Mesenchymal stem cell (in vitro differentiated cells and primary cell): ENCODE measurements at regions not wholly inside any gene's neighbourhood (a gene's known extent, or its start where the extent isn't known, plus 50 kb on each side); places are given as distances from the start of the nearest gene placed in this dataset.

Experiments used
- DNase-seq: peaks from one replicate; pipeline ENCODE4 v3.0.0-alpha.2; 2013
- H2AFZ ChIP-seq: one replicate; pipeline ENCODE4 v1.6.1; 2013; ENCODE audit warnings: low read depth, mild to moderate bottlenecking, control low read depth, inconsistent platforms, low read length, moderate library complexity
- H2AK5ac ChIP-seq: 2 replicates; pipeline ENCODE4 v1.6.1; 2013; ENCODE audit warnings: low read length, moderate library complexity, mild to moderate bottlenecking, inconsistent platforms; ENCODE audit not compliant: severe bottlenecking
- H2BK120ac ChIP-seq: one replicate; pipeline ENCODE4 v1.6.1; 2013; ENCODE audit warnings: low read depth, mild to moderate bottlenecking, inconsistent platforms, low read length, moderate library complexity
- H2BK12ac ChIP-seq, 2 experiments: one replicate each; pipeline ENCODE4 v1.6.1; 2013; ENCODE audit warnings: inconsistent platforms in 2 of 2, low read length in 2 of 2, mild to moderate bottlenecking in 2 of 2, moderate library complexity in 2 of 2, control low read depth in 1 of 2
- H2BK15ac ChIP-seq: one replicate; pipeline ENCODE4 v1.6.1; 2013; ENCODE audit warnings: mild to moderate bottlenecking, low read depth, inconsistent platforms; ENCODE audit not compliant: poor library complexity, severe bottlenecking
- H2BK5ac ChIP-seq: 2 replicates; pipeline ENCODE4 v1.6.1; 2013; ENCODE audit warnings: low read depth, mild to moderate bottlenecking, low read length, control low read depth, inconsistent platforms; ENCODE audit not compliant: poor library complexity, severe bottlenecking
- H3K14ac ChIP-seq, 2 experiments: one replicate each; pipeline ENCODE4 v1.6.1; 2013; ENCODE audit warnings: inconsistent platforms in 2 of 2, low read length in 2 of 2, control low read depth in 1 of 2, mild to moderate bottlenecking in 1 of 2, moderate library complexity in 1 of 2
- H3K18ac ChIP-seq, 2 experiments: one replicate each; pipeline ENCODE4 v1.6.1; 2013; ENCODE audit warnings: inconsistent platforms in 2 of 2, low read length in 2 of 2, control low read depth in 1 of 2, low read depth in 1 of 2, mild to moderate bottlenecking in 1 of 2
- H3K23ac ChIP-seq, 2 experiments: one replicate each; pipeline ENCODE4 v1.6.1; 2013; ENCODE audit warnings: inconsistent platforms in 2 of 2, low read length in 2 of 2, mild to moderate bottlenecking in 2 of 2, moderate library complexity in 2 of 2, control low read depth in 1 of 2
- H3K27ac ChIP-seq: 2 replicates; pipeline ENCODE4 v1.5.1; 2013; ENCODE audit warnings: mild to moderate bottlenecking, moderate library complexity, low read length, control low read depth, inconsistent platforms; ENCODE audit not compliant: poor library complexity, severe bottlenecking
- H3K27me3 ChIP-seq, 2 experiments: 2 replicates each; pipeline versions ENCODE4 v1.6.1 to v1.7.0; 2013; ENCODE audit warnings: low read length in 2 of 2, mild to moderate bottlenecking in 2 of 2, moderate library complexity in 2 of 2, control low read depth in 1 of 2, inconsistent platforms in 1 of 2; ENCODE audit not compliant: control insufficient read depth in 1 of 2, insufficient read depth in 1 of 2
- H3K36me3 ChIP-seq, 2 experiments: 2 replicates each; pipeline versions ENCODE4 v1.6.1 to v1.7.0; 2013; ENCODE audit warnings: low read length in 2 of 2, control low read depth in 1 of 2, inconsistent platforms in 1 of 2, low read depth in 1 of 2, mild to moderate bottlenecking in 1 of 2; ENCODE audit not compliant: insufficient read depth in 2 of 2, control insufficient read depth in 1 of 2
- H3K4ac ChIP-seq, 2 experiments: one replicate each; pipeline ENCODE4 v1.6.1; 2013; ENCODE audit warnings: inconsistent platforms in 2 of 2, low read length in 2 of 2, mild to moderate bottlenecking in 2 of 2, moderate library complexity in 2 of 2, control low read depth in 1 of 2, low read depth in 1 of 2
- H3K4me1 ChIP-seq: 2 replicates; pipeline ENCODE4 v1.6.1; 2013; ENCODE audit warnings: low read depth, low read length, control low read depth; ENCODE audit not compliant: control insufficient read depth, insufficient read depth
- H3K4me2 ChIP-seq: 2 replicates; pipeline ENCODE4 v1.6.1; 2013; ENCODE audit warnings: low read length, mild to moderate bottlenecking, inconsistent platforms; ENCODE audit not compliant: poor library complexity, severe bottlenecking
- H3K4me3 ChIP-seq, 2 experiments: 2 replicates each; pipeline versions ENCODE4 v1.5.1 to v1.7.0; 2013; ENCODE audit warnings: low read length in 2 of 2, mild to moderate bottlenecking in 2 of 2, control low read depth in 1 of 2, low read depth in 1 of 2; ENCODE audit not compliant: insufficient read depth in 1 of 2
- H3K79me1 ChIP-seq: replicated peaks from 2 replicates; pipeline ENCODE4 v1.6.1; 2013; ENCODE audit warnings: mild to moderate bottlenecking, control low read depth, low read length, inconsistent platforms; ENCODE audit not compliant: poor library complexity, severe bottlenecking
- H3K9ac ChIP-seq: 2 replicates; pipeline ENCODE4 v1.7.0; 2013; ENCODE audit warnings: mild to moderate bottlenecking, low read length, moderate library complexity
- H3K9me3 ChIP-seq: 2 replicates; pipeline ENCODE4 v1.7.0; 2013; ENCODE audit warnings: mild to moderate bottlenecking, low read length; ENCODE audit not compliant: control insufficient read depth
- H4K8ac ChIP-seq: one replicate; pipeline ENCODE4 v1.6.1; 2013; ENCODE audit warnings: inconsistent platforms, mild to moderate bottlenecking, low read length, moderate library complexity
- H4K91ac ChIP-seq: one replicate; pipeline ENCODE4 v1.6.1; 2013; ENCODE audit warnings: mild to moderate bottlenecking, low read length, inconsistent platforms
- WGBS: methylation state at CpG from one replicate; pipeline ENCODE4 v1.1.7; 2013; ENCODE audit warnings: mixed read lengths; 5-methylcytosine and 5-hydroxymethylcytosine counted together

DNA sequence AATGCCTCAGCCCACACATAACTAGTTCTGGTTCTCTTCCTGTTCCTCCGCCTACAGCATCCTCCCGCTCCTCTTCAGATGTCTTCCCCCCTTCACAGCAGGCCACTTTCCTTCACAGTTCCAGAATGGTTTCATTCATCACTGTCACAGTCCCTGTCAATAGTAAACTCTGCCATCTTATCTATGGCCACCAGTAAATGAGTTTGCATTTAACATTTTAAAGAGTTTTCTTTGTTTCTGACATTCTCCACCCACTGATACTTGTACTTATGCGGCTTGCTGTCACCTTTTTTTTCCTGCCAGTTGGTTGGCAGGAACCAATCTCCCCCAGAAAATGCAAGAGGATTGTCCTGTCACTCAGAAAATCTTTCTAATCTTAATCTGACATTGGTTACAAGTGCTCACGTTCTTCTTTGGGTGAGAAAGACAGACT is 114.1 kb downstream of the GLUD2 start:
- Histone ChIP-seq H2BK12ac (no peak overlapping the region), H2BK120ac (no peak overlapping the region), H3K23ac (no peak overlapping the region), H3K4me2 (no peak overlapping the region), H3K4me3 (no peak overlapping the region), H2AK5ac (no peak overlapping the region), H3K27me3 (no peaks in the 10 kb centered on the region), H4K8ac (no peak overlapping the region), H2BK15ac (no peak overlapping the region), H3K36me3 (no peaks in the 10 kb centered on the region), H3K9me3 (no peaks in the 10 kb centered on the region), H4K91ac (no peak overlapping the region), H3K14ac (no peak overlapping the region), H3K27ac (no peak overlapping the region), H3K4ac (no peak overlapping the region), H2BK5ac (no peak overlapping the region), H3K9ac (no peak overlapping the region), H3K18ac (no peak overlapping the region), H3K79me1 (no peaks in the 10 kb centered on the region), H3K4me1 (no peaks in the 10 kb centered on the region), H2AFZ (no peak overlapping the region)
- DNase-seq, result no peak
- 66% methylated on average over 4 of the region's 4 CpGs for WGBS

DNA sequence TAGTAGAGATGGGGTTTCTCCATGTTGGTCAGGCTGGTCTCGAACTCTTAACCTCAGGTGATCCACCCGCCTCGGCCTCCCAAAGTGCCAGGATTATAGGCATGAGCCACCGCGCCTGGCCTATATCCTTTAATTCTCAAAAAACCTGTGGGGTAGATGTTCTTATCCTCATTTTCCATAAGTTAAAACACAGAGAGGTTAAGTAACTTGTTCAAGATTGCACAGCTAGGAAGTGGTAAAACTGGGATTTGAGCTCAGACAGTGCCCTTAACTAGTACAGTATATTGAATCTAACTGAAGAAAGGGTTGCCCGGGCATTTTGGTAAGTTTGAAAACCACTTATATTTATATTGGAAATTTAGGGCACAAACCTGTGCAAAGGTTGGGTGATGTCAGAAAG is 116.0 kb downstream of the GLUD2 start:
- Histone ChIP-seq H2AK5ac (no peak overlapping the region), H3K18ac (no peak overlapping the region), H3K4me3 (no peak overlapping the region), H3K4ac (no peak overlapping the region), H3K9ac (no peak overlapping the region), H4K8ac (no peak overlapping the region), H2BK5ac (no peak overlapping the region), H2BK120ac (no peak overlapping the region), H3K27me3 (no peaks in the 10 kb centered on the region), H2BK12ac (no peak overlapping the region), H3K27ac (no peak overlapping the region), H4K91ac (no peak overlapping the region), H2BK15ac (no peak overlapping the region), H2AFZ (no peak overlapping the region), H3K9me3 (no peaks in the 10 kb centered on the region), H3K23ac (no peak overlapping the region), H3K14ac (no peak overlapping the region), H3K4me1 (no peaks in the 10 kb centered on the region), H3K79me1 (no peaks in the 10 kb centered on the region), H3K4me2 (no peak overlapping the region), H3K36me3 (no peaks in the 10 kb centered on the region)
- WGBS, result no CpG with 5 or more reads among the region's 6 CpGs
- DNase-seq, result no peak

DNA sequence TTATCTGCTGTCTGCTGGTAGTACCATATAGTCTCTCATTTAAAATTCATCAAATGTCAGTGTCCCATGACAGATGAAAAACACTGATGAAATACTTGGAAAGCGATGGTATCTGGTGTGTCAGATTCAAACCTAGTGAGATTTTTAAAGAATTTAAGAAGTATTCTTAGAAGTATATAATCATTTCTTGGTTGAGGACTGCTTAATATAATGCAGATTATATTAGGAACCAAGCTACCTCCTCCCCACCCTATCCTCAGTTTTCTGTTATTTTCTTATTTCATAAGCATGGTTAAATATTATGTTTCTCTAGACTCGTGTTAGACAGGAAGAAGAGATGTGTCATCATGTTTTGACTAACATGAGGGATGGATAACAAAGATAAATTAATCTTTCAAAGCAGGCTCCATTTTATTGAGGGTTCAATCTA is 118.5 kb downstream of the GLUD2 start:
- no peak overlapping the region for H3K23ac ChIP-seq
- no CpG with 5 or more reads among the region's 2 CpGs for WGBS
- no peak overlapping the region for H4K8ac ChIP-seq
- no peak overlapping the region for H3K18ac ChIP-seq
- no peak overlapping the region for H3K14ac ChIP-seq
- no peak overlapping the region for H2BK120ac ChIP-seq
- no peak overlapping the region for H3K4me3 ChIP-seq
- no peak overlapping the region for H4K91ac ChIP-seq
- no peaks in the 10 kb centered on the region for H3K79me1 ChIP-seq
- no peak overlapping the region for H3K4ac ChIP-seq
- H3K27me3 ChIP-seq, result no peaks in the 10 kb centered on the region
- no peak overlapping the region for H2BK12ac ChIP-seq
- no peak overlapping the region for H3K27ac ChIP-seq
- no peaks in the 10 kb centered on the region for H3K9me3 ChIP-seq
- H2AK5ac ChIP-seq, result no peak overlapping the region
- no peak for DNase-seq
- no peak overlapping the region for H3K9ac ChIP-seq
- no peaks in the 10 kb centered on the region for H3K36me3 ChIP-seq
- H2BK15ac ChIP-seq, result no peak overlapping the region
- H3K4me2 ChIP-seq, result no peak overlapping the region
- H3K4me1 ChIP-seq, result no peaks in the 10 kb centered on the region
- H2BK5ac ChIP-seq, result no peak overlapping the region
- no peak overlapping the region for H2AFZ ChIP-seq

- H3K23ac ChIP-seq, result no peak overlapping the region
- 88% methylated on average over 1 of the region's 2 CpGs for WGBS
- H3K9ac ChIP-seq, result no peak overlapping the region
- no peak overlapping the region for H3K4ac ChIP-seq
- H3K4me2 ChIP-seq, result no peak overlapping the region
- no peak overlapping the region for H2AK5ac ChIP-seq
- no peak overlapping the region for H2BK5ac ChIP-seq
- H3K18ac ChIP-seq, result no peak overlapping the region
- H3K4me3 ChIP-seq, result no peak overlapping the region
- no peak overlapping the region for H2AFZ ChIP-seq
- DNase-seq, result no peak
- no peak overlapping the region for H3K27ac ChIP-seq
- no peaks in the 10 kb centered on the region for H3K9me3 ChIP-seq
- no peak overlapping the region for H2BK120ac ChIP-seq
- no peak overlapping the region for H3K14ac ChIP-seq
- no peaks in the 10 kb centered on the region for H3K36me3 ChIP-seq
- H2BK12ac ChIP-seq, result no peak overlapping the region
- H3K27me3 ChIP-seq, result no peaks in the 10 kb centered on the region
- no peaks in the 10 kb centered on the region for H3K4me1 ChIP-seq
- no peak overlapping the region for H4K8ac ChIP-seq
- no peaks in the 10 kb centered on the region for H3K79me1 ChIP-seq
- H2BK15ac ChIP-seq, result no peak overlapping the region
- no peak overlapping the region for H4K91ac ChIP-seq
Observed at GRCh38 chrX:121169099-121170035, 122.0 kb downstream of the GLUD2 start.
